ENCODE measurements at regions not wholly inside any gene's neighbourhood (a gene's known extent, or its start where the extent isn't known, plus 50 kb on each side); places are given as distances from the start of the nearest gene placed in this dataset.

DNA sequence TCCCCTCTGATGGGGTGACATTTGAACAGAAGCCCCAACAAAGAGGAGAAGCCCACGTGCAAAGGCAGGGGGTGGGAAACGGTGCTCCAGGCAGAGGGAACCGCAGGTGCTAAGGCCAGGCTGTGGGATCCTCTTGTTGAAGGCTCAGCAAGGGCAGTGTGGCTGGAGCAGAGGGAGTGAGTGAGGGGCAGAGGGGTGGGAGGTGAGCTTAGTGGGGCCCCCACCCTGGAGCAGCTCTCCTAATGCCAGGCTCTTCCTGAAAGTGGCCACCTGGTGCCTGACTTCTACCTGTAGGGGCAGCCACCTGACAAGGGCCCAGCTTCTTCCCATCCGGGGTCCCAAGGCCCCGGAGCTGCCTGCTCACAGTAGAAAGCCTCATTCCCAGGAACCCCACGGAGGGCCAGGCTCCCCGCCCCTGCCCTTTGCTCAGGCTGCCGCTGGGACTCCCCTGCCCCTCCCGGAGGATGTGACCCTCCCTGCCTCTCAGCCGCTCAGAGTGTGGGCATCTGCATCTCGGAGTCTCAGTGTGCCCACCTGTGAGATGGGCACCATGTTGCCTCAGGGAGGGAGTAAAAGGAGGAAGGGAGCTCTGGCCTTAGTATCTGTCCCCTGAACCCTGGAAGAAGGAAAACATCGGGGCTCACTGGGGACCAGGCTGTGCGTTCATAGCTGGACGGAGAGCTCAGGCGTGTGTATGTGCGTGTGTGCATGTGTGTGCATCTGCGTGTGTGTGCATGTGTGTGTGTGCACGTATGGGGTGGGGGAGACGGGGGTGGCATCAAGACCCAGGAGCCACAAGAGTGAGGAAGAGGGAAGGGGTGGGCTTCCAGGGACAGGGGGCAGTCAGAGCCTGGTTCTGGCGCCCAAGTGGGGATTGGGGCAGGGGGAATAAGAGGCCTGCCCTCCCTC is 119.4 kb downstream of the CEBPB start:
- TF ChIP-seq POLR2A (IDR thresholded peaks at IDR 0.05; ENCODE audit: low read depth, low read length) (no peak), POLR2AphosphoS5 (IDR thresholded peaks at IDR 0.05; ENCODE audit: low read depth, low read length) (no peak), SPI1 (IDR thresholded peaks at IDR 0.05; ENCODE audit: low read depth, low read length) (no peak), POU2F2 (IDR thresholded peaks at IDR 0.05; ENCODE audit: low read depth, low read length) (no peak)
- DNase-seq (ENCODE audit: insufficient read length, low spot score), result no peak
- FAIRE-seq, result no peak

DNA sequence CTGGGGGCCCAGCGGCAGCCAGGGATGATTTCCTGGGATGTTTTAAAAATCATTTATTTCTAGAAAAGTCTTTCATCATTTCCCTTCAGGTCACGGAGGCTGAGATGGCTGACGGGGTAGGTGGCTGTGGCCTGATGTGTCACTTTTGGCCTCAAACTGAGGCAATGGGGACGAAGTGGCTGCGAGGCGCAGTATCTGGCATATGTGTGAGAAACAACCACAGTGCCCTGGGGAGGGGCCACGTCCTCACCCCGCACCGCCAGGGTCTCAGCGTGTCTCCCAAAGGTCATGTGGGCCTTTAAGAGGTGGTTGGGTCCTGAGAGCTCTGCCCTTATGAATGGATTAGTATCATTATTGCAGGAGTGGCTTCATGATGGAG is 120.0 kb downstream of the CEBPB start:
- no peak for DNase-seq (ENCODE audit: insufficient read length, low spot score)
- TF ChIP-seq SPI1 (IDR thresholded peaks at IDR 0.05; ENCODE audit: low read depth, low read length) (no peak), POU2F2 (IDR thresholded peaks at IDR 0.05; ENCODE audit: low read depth, low read length) (no peak), TAF1 (IDR thresholded peaks at IDR 0.05; ENCODE audit: low read depth, low read length) (no peak), POLR2A (IDR thresholded peaks at IDR 0.05; ENCODE audit: low read depth, low read length) (no peak), POLR2AphosphoS5 (IDR thresholded peaks at IDR 0.05; ENCODE audit: low read depth, low read length) (no peak), PAX5 (IDR thresholded peaks at IDR 0.05; ENCODE audit: insufficient read depth, low read length, severe bottlenecking) (no peak)
- no peak for FAIRE-seq

DNA sequence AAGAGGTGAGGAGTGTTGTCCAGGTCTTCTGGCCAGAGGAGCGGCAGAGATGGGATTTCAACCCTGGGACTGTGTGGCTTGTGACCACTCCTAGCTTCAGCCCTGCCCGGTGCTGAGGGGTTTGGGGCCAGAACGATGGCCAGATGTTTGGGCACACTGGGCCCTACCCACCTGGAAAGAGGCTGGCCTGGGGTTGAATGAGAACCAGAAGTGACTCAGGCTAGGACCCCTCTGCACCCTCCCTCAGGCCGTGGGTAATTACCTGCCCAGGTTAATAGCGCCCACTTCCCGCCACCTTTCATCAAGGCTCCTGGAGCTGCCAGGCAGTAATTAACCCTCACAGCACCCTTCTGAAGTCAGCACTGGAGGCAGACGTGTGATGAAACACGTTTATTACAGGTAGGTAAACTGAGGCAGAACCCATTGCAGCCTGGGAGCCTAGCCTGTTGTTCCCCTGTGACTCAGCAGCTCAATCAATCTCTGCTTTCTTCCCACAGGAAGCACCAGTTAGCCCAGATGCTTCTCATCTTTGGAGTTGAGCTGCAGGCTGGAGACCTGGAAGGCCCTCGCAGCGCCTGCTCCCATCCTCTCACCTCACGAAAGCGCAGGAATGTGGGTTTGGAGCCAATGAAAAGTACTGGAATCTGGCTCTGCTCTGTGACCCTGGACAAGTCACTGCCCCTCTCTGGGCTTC is 120.8 kb downstream of the CEBPB start:
- DNase-seq (ENCODE audit: insufficient read length, low spot score) (no peak), FAIRE-seq (no peak)
- TF ChIP-seq POLR2A (IDR thresholded peaks at IDR 0.05; ENCODE audit: low read depth, low read length), result no peak

DNA sequence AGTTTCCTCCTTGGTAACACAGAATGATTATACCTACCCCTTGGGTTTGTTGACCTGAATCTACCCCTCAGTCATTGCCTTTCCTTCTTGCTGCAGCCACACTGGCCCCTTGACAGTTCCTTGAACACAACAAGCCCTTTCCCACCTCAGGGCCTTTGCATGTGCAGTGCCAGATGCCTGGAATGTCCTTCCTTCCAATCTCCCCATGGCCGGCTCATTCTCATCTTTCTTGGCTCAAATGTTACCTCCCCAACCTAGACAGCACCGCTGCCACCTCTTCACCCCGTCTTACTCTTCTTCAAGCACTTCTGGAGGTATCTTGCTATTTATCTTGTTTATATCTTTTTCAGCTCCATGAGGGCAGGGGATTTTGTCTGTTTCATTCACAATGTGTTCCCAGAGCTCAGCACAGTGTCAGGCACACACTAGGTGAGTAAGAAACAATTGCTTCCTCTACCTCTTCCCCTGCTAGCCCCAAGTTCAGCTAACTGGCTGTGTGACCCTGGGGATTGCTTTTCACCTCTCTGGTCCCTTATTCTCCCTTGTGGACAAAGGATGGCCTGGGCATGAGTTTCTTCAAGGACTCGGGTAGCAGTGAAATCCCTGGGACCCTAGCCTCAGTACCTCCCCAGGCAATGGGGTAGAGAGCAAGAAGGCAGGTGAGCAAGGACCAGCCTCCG is 121.5 kb downstream of the CEBPB start:
- no peak for TF ChIP-seq SPI1 (IDR thresholded peaks at IDR 0.05; ENCODE audit: low read depth, low read length)
- TF ChIP-seq POU2F2 (IDR thresholded peaks at IDR 0.05; ENCODE audit: low read depth, low read length), result no peak
- no peak for TF ChIP-seq POLR2A (IDR thresholded peaks at IDR 0.05; ENCODE audit: low read depth, low read length)
- TF ChIP-seq PAX5 (IDR thresholded peaks at IDR 0.05; ENCODE audit: insufficient read depth, low read length, severe bottlenecking), result no peak
- TF ChIP-seq POLR2AphosphoS5 (IDR thresholded peaks at IDR 0.05; ENCODE audit: low read depth, low read length), result no peak
- no peak for TF ChIP-seq TAF1 (IDR thresholded peaks at IDR 0.05; ENCODE audit: low read depth, low read length)
- FAIRE-seq, result no peak
- DNase-seq (ENCODE audit: insufficient read length, low spot score), result no peak

DNA sequence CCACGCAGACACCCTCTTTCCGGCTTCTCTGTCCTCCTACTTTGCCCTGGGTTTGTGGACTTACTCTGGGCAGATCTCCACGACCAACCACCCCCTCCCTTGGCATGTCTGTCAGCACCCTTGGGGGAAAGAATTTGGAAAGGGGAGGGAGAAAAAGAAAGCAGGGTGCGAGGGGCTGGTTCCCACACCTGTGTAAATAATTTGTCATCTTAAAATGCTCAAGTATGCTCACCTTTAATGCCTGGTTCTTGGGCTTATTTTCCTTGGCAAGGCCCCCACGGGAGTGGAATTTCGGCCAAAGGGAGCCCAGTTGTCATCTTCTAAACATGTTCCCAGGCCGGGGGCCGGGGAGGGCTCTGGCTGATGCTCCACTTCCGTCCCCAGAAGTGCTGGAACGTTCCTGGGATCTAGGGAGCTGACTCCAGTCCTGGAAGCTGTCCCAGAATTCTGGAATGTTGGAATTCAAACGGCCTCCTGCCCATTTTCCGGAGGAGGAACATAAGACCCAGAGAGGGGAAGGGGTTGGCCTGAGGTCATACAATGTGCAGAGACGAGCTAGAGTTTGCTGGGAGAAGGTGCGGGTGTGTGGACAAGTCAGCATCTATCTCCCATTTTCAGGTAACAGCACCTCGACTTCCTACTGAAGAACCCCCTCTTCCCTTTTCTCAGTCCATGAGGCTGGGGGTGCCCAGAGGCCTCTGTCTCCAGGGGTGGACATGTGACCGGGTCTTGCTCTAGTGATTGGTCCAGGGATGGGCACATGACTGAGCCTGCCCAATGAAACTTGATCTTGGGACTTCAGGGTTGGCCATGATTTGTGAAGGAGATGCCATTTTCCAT is 122.3 kb downstream of the CEBPB start:
- no peak for TF ChIP-seq SPI1 (IDR thresholded peaks at IDR 0.05; ENCODE audit: low read depth, low read length)
- no peak for TF ChIP-seq POLR2AphosphoS5 (IDR thresholded peaks at IDR 0.05; ENCODE audit: low read depth, low read length)
- TF ChIP-seq POU2F2 (IDR thresholded peaks at IDR 0.05; ENCODE audit: low read depth, low read length), result no peak
- no peak for TF ChIP-seq TAF1 (IDR thresholded peaks at IDR 0.05; ENCODE audit: low read depth, low read length)
- TF ChIP-seq POLR2A (IDR thresholded peaks at IDR 0.05; ENCODE audit: low read depth, low read length), result no peak
- TF ChIP-seq PAX5 (IDR thresholded peaks at IDR 0.05; ENCODE audit: insufficient read depth, low read length, severe bottlenecking), result no peak
- no peak for FAIRE-seq
- no peak for DNase-seq (ENCODE audit: insufficient read length, low spot score)

DNA sequence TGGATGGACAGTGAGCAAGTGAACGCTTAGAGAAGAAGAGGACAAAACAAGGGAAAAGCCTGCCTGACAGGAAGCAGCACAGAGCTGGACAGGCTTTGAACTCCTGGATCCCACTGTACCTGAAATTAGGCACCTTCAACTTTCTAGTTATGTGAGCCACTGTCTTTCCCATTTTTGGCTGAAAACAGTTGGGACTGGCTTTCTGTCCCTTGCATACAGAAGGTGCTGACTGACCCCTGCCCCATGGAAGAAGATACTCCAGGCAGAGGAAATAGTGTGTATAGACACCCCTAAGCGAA is 122.8 kb downstream of the CEBPB start:
- TF ChIP-seq SPI1 (IDR thresholded peaks at IDR 0.05; ENCODE audit: low read depth, low read length) (no peak), POLR2A (IDR thresholded peaks at IDR 0.05; ENCODE audit: low read depth, low read length) (no peak)
- no peak for FAIRE-seq
- DNase-seq (ENCODE audit: insufficient read length, low spot score), result no peak

DNA sequence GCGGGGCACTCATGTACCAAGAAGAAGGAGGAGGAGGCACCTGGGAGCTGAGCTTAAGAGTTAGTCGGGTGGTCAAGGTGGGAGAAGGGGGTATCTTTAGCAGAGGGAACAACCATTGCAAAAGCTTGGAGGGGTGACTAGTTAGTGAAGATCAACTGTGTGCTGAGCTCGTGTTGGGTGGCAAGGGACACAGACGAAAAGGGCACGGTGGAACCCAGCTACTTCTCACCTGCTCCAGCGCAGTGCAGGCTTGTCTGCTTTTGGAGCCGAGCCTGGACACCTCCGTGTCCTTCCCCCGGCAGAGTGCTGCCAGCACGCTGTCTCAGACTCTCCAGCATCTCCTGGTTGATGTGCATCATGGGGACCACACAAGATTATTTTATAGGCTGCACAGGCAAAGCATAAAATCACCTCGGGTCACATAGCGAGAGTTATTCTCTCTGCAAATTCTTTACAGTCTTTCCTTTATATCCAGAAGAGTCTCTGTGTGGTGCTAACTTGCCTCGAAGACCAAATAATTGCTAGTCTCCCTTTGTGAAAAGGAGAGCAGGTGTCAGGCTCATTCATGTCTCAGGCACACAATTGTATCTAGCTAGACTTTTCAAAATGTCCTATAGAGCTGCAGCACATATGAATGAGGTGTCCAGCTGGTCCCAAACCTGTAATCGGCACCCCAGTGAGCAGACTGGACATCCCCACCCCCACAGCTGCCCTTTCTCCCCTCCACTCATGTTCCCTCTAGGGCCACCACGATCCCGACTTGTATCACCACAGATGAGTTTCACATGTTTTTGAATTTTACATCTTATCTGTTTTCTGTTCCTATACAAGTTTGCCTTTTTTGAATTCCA is 123.4 kb downstream of the CEBPB start:
- TF ChIP-seq TAF1 (IDR thresholded peaks at IDR 0.05; ENCODE audit: low read depth, low read length) (no peak), SPI1 (IDR thresholded peaks at IDR 0.05; ENCODE audit: low read depth, low read length) (no peak), POU2F2 (IDR thresholded peaks at IDR 0.05; ENCODE audit: low read depth, low read length) (no peak), PAX5 (IDR thresholded peaks at IDR 0.05; ENCODE audit: insufficient read depth, low read length, severe bottlenecking) (no peak), POLR2AphosphoS5 (IDR thresholded peaks at IDR 0.05; ENCODE audit: low read depth, low read length) (no peak), POLR2A (IDR thresholded peaks at IDR 0.05; ENCODE audit: low read depth, low read length) (no peak)
- no peak for DNase-seq (ENCODE audit: insufficient read length, low spot score)

DNA sequence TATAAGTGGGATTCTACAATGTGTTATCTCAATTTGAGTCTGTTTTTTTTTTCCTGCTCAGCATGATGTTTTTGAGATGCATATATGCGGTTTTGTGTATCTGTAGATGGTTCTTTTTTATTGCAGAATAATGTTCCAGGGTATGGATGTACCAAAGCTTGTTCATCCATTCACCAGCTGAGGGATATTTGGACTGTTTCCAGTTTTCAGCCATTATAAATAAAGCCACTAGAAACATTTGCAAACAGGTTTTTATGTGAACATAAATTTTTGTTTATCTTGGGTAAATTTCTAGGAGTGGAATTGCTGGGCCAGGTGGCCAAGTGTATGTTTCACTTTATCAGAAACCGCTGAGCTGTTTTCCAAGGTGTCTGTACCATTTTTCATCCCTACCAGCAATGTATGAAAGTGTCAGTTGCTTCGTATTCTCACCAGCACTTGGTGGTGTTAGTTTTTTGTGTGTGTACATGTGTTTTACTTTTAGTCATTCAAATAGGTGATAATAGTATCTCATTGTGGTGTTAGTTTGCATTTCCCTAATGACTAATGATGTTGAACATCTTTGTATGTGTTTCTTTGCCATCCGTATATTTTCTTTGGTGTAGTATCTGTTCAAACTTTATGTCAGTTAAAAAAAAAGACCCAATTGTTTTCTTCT is 124.2 kb downstream of the CEBPB start:
- no peak for DNase-seq (ENCODE audit: insufficient read length, low spot score)
- no peak for FAIRE-seq
- TF ChIP-seq SPI1 (IDR thresholded peaks at IDR 0.05; ENCODE audit: low read depth, low read length) (no peak), POLR2A (IDR thresholded peaks at IDR 0.05; ENCODE audit: low read depth, low read length) (no peak), TAF1 (IDR thresholded peaks at IDR 0.05; ENCODE audit: low read depth, low read length) (no peak), POU2F2 (IDR thresholded peaks at IDR 0.05; ENCODE audit: low read depth, low read length) (no peak)

More for the DNA sequence above, 123.4 kb downstream of the CEBPB start:
- no peak for FAIRE-seq
